HEK293T (cell line): ENCODE measurements at regions not wholly inside any gene's neighbourhood (a gene's known extent, or its start where the extent isn't known, plus 50 kb on each side); places are given as distances from the start of the nearest gene placed in this dataset.
"Not testable (repeated sequence)": the region's sequence is repeated elsewhere in the genome, so short reads cannot be mapped to it uniquely, and the experiment has no call there.

ENCODE experiments used
- CTCF ChIA-PET: fragments of 350-600 bp; formaldehyde crosslinking; extraction: SDS; loops from one replicate; lab custom pipeline; 2021; ENCODE audit warnings: antibody characterized with exemption, inconsistent platforms; lab: Yijun Ruan, JAX
- POLR2A ChIA-PET: fragments of 350-600 bp; formaldehyde crosslinking; extraction: SDS; loops from one replicate; lab custom pipeline; 2020; ENCODE audit warnings: antibody characterized with exemption, inconsistent platforms; lab: Yijun Ruan, JAX
- DNase-seq: peaks from one replicate; pipeline ENCODE4 v3.0.0; 2012; ENCODE audit warnings: mixed read lengths; ENCODE audit errors: extremely low spot score
- ARNT ChIP-seq: fragments of 450-650 bp; IDR thresholded peaks from 2 replicates; pipeline ENCODE4 v1.6.1; 2017; ENCODE audit warnings: mild to moderate bottlenecking
- BHLHE40 ChIP-seq: fragments of 450-650 bp; IDR thresholded peaks from 2 replicates; pipeline ENCODE4 v1.6.1; 2016; ENCODE audit warnings: mild to moderate bottlenecking, moderate library complexity, borderline replicate concordance
- CTBP1 ChIP-seq: fragments of 450-650 bp; IDR thresholded peaks from 2 replicates; pipeline ENCODE4 v1.6.1; 2016; ENCODE audit warnings: borderline replicate concordance
- ELF4 ChIP-seq: fragments of 450-650 bp; IDR thresholded peaks from 2 replicates; pipeline ENCODE4 v1.6.1; 2017; ENCODE audit warnings: antibody characterized with exemption
- FOXA1 ChIP-seq: fragments of 450-650 bp; IDR thresholded peaks from 2 replicates; pipeline ENCODE4 v1.6.1; 2016; ENCODE audit warnings: mild to moderate bottlenecking
- FOXK2 ChIP-seq: fragments of 450-650 bp; IDR thresholded peaks from 2 replicates; pipeline ENCODE4 v1.6.1; 2016; ENCODE audit warnings: mild to moderate bottlenecking
- FOXM1 ChIP-seq: fragments of 450-650 bp; IDR thresholded peaks from 2 replicates; pipeline ENCODE4 v1.6.1; 2017; ENCODE audit warnings: mild to moderate bottlenecking, borderline replicate concordance
- HDGF ChIP-seq: fragments of 450-650 bp; IDR thresholded peaks from 2 replicates; pipeline ENCODE4 v1.6.1; 2017; ENCODE audit warnings: antibody characterized with exemption, borderline replicate concordance
- L3MBTL2 ChIP-seq: fragments of 450-650 bp; conservative IDR thresholded peaks from 2 replicates; pipeline ENCODE4 v1.6.1; 2016; ENCODE audit warnings: mild to moderate bottlenecking
- LEF1 ChIP-seq: fragments of 450-650 bp; IDR thresholded peaks from 2 replicates; pipeline ENCODE4 v1.6.1; 2017; ENCODE audit warnings: mild to moderate bottlenecking, borderline replicate concordance
- NFRKB ChIP-seq: fragments of 450-650 bp; IDR thresholded peaks from 2 replicates; pipeline ENCODE4 v1.6.1; 2016; ENCODE audit warnings: mild to moderate bottlenecking, moderate library complexity
- SP1 ChIP-seq: fragments of 450-650 bp; IDR thresholded peaks from 2 replicates; pipeline ENCODE4 v1.6.1; 2017
- SUZ12 ChIP-seq: fragments of 450-650 bp; IDR thresholded peaks from 2 replicates; pipeline ENCODE4 v1.6.1; 2016; ENCODE audit warnings: mild to moderate bottlenecking
- TARDBP ChIP-seq: fragments of 450-650 bp; IDR thresholded peaks from 2 replicates; pipeline ENCODE4 v1.6.1; 2016
- ZNF384 ChIP-seq: fragments of 450-650 bp; IDR thresholded peaks from 2 replicates; pipeline ENCODE4 v1.6.1; 2016
- TF ChIP-seq, protein P1 (sequence below): fragments of 450-650 bp; IDR thresholded peaks from 2 replicates; pipeline ENCODE4 v1.6.1; 2016

DNA sequence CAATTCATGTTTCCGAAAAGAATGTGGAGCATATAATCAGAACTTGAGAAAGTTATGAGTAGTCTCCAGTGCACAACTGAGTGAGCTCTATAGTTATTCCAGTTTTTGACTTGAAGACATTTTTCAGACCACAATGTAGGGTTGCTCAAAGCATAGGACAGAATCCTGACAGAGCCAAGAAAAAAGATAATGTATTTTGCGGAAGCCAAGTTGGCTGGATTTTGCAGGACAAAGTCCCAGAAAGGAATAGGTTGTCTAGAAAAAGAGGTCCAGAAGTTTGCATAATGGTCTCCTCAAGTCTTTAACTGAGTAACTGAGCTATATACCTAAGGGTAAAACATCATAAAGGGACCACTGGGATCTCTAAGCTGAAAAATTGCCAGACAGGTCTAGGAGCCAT is 1028.0 kb downstream of the TAF11L14 start:
- DNase-seq = no peak
- CTCF ChIA-PET = interaction anchor here (0.7 kb wide), 1 partner anchor 210 kb away, joined by 4 read pairs; no protein-coding TSS in a partner anchor
- POLR2A ChIA-PET = no interaction called here
- TF ChIP-seq SP1 = no peak
- TF ChIP-seq TARDBP = no peak
- TF ChIP-seq SUZ12 = no peak
- TF ChIP-seq, protein P1, sequence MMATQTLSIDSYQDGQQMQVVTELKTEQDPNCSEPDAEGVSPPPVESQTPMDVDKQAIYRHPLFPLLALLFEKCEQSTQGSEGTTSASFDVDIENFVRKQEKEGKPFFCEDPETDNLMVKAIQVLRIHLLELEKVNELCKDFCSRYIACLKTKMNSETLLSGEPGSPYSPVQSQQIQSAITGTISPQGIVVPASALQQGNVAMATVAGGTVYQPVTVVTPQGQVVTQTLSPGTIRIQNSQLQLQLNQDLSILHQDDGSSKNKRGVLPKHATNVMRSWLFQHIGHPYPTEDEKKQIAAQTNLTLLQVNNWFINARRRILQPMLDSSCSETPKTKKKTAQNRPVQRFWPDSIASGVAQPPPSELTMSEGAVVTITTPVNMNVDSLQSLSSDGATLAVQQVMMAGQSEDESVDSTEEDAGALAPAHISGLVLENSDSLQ = no peak
- no peak for TF ChIP-seq FOXK2
- TF ChIP-seq FOXM1 = no peak
- TF ChIP-seq ARNT = no peak
- TF ChIP-seq NFRKB = no peak
- no peak for TF ChIP-seq FOXA1
- no peak for TF ChIP-seq ZNF384
- no peak for TF ChIP-seq CTBP1
- no peak for TF ChIP-seq HDGF
- TF ChIP-seq LEF1 = no peak

DNA sequence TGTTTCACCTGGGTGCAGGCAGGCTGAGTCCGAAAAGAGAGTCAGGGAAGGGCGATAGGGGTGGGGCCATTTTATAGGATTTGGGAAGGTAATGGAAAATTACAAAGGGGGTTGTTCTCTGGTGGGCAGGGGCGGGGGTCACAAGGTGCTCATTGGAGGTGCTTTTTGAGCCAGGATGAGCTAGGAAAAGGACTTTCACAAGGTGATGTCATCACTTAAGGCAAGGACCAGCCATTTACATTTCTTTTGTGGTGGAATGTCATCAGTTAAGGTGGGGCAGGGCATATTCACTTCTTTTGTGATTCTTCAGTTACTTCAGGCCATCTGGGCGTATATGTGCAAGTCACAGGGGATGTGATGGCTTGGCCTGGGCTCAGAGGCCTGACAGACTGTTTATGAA is 1040.0 kb downstream of the TAF11L14 start:
- DNase-seq, CTCF ChIA-PET, POLR2A ChIA-PET: not testable (repeated sequence)

DNA sequence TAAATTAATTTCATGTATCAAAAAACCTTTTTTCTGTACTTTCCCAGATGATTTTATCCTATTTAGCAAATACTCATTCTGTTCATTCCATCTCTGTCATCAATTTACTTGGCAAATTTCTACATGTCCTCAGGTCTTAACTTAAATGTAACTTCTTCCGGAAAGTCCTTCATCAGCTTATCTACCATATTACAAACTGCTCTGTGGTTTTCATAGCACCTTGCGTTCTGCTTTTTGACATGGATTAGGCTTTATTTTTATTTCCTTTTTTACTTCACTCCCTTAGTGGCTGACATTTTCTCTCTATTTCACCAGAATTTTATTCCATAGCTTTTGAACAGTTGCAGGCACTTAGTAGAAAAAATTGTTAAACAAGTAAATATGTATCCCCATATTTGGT is 1040.8 kb downstream of the TAF11L14 start:
- TF ChIP-seq ZNF384 = no peak
- no peak for TF ChIP-seq ELF4
- TF ChIP-seq BHLHE40 = no peak
- TF ChIP-seq L3MBTL2 = no peak
- TF ChIP-seq, protein P1 = no peak
- no peak for TF ChIP-seq SP1
- TF ChIP-seq FOXA1 = no peak
- no peak for TF ChIP-seq LEF1
- TF ChIP-seq FOXM1 = no peak
- no peak for TF ChIP-seq SUZ12
- no peak for TF ChIP-seq ARNT
- no peak for TF ChIP-seq CTBP1
- TF ChIP-seq FOXK2 = no peak
- TF ChIP-seq HDGF = no peak
- TF ChIP-seq NFRKB = no peak
- no peak for TF ChIP-seq TARDBP
- ChIA-PET POLR2A (no interaction called here), CTCF (no interaction called here)
- no peak for DNase-seq

DNA sequence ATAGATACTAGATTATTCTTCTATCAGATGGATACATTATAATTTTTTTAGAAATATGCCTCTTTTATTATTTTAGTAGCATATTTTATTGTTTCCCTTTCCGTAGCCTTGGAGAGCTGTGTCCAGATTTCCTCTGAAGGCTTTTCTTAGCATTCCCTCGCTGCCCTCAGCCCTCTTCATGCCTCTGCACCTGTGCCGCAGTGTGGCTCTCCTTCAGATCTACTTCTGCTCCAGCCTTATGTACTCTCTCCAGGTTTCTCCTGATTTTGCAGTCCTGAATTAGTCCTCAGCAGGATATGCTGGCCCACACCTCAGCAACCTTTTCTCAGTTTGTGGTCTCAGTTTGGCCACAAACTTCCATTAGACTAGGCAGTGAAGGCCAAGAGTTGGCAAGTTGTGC is 1052.0 kb downstream of the TAF11L14 start:
- DNase-seq = no peak
- ChIA-PET POLR2A (no interaction called here), CTCF (no interaction called here)
- no peak for TF ChIP-seq ELF4
- TF ChIP-seq FOXA1 = no peak
- no peak for TF ChIP-seq L3MBTL2
- TF ChIP-seq FOXM1 = no peak
- TF ChIP-seq ARNT = no peak
- TF ChIP-seq, protein P1 = no peak

DNA sequence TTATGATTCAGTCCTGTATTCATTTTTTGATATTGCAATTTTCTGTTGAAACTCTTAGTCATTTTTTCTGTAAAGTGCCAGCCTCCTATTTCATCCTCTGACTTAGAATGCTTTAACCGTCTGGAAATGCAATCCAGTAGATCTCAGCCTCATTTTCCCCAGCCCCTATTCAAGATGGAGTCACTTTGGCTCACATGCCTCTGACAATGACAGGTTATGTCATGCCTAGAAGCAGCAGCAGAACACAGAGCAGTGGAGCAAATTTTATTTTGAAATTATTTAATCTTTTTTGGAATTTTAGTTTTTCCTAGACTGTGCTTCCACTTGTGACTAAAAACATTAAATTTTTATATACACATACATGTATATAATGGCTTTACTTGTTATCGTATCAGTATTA is 1053.2 kb downstream of the TAF11L14 start:
- no peak for TF ChIP-seq CTBP1
- TF ChIP-seq BHLHE40 = no peak
- no peak for TF ChIP-seq SUZ12
- TF ChIP-seq SP1 = no peak
- no peak for TF ChIP-seq FOXM1
- no peak for TF ChIP-seq ELF4
- no peak for TF ChIP-seq FOXK2
- TF ChIP-seq LEF1 = no peak
- TF ChIP-seq NFRKB = no peak
- TF ChIP-seq, protein P1 = no peak
- TF ChIP-seq HDGF = no peak
- no peak for TF ChIP-seq ARNT
- no peak for TF ChIP-seq TARDBP
- TF ChIP-seq ZNF384 = no peak
- no peak for TF ChIP-seq FOXA1
- no peak for DNase-seq
- CTCF ChIA-PET = no interaction called here
- POLR2A ChIA-PET = no interaction called here

DNA sequence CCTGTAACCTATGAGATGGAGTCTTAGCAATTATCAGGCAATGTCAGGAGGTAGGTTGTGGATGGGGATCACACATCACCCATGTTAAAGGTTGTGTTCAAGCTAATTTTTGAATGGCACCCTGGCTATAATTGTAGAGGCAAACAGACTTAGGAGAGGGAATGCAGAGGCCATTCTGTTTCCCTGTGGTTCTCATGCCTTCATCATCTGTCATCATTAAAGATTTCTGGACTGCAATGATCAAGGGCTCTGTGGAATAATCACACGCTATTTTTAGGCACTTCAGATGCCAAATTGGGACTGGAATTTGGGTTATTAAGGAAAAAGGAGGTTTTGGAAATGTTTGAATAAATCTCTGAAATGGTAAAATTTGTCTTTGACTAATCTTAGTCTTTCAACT is 1065.4 kb downstream of the TAF11L14 start:
- CTCF ChIA-PET = interaction anchor here (0.7 to 2.0 kb wide), 4 partner anchors 10 to 234 kb away, joined by 3 to 9 read pairs (median 4); no protein-coding TSS in a partner anchor
- POLR2A ChIA-PET = interaction anchor here (0.7 kb wide), 1 partner anchor 1497 kb away, joined by 3 read pairs; no protein-coding TSS in a partner anchor
- no peak for DNase-seq

More for the DNA sequence above, 1065.4 kb downstream of the TAF11L14 start:
- TF ChIP-seq NFRKB (no peak), LEF1 (no peak), ZNF384 (no peak), SP1 (no peak), FOXK2 (no peak), ARNT (no peak), HDGF (no peak), BHLHE40 (no peak), SUZ12 (no peak), CTBP1 (no peak), FOXA1 (no peak), ELF4 (no peak), L3MBTL2 (no peak), TARDBP (no peak)
